PC-3 (cell line): ENCODE measurements at regions not wholly inside any gene's neighbourhood (a gene's known extent, or its start where the extent isn't known, plus 50 kb on each side); places are given as distances from the start of the nearest gene placed in this dataset.
"Not testable (repeated sequence)": the region's sequence is repeated elsewhere in the genome, so short reads cannot be mapped to it uniquely, and the experiment has no call there.

ENCODE experiments used
- ATAC-seq: fragments of 200-7000 bp; cut with Tn5 transposase; 2 replicates; pipeline ENCODE4 v1.9.1; 2020; ENCODE audit warnings: mild to moderate bottlenecking, moderate library complexity
- BruUV-seq: library from RNA; stranded (reverse); fragments of 400-500 nt; replicated peaks from 2 replicates; lab custom pipeline; 2021; lab: Mats Ljungman, UMichigan
- CTCF ChIA-PET: fragments of 300-600 bp; sonication (Branson Sonifier 250); formaldehyde crosslinking; loops from one replicate; lab custom pipeline; 2022; ENCODE audit warnings: antibody characterized with exemption; lab: Charles Lee
- POLR2A ChIA-PET: fragments of 300-600 bp; sonication (Branson Sonifier 250); formaldehyde crosslinking; loops from one replicate; lab custom pipeline; 2022; ENCODE audit warnings: antibody characterized with exemption; ENCODE audit not compliant: unreplicated experiment; lab: Charles Lee
- DNase-seq: peaks from one replicate; pipeline ENCODE4 v3.0.0-alpha.2; 2015
- H2AFZ ChIP-seq: fragments of 300-600 bp; sonication (generic); 2 replicates; pipeline ENCODE4 v1.6.0; 2016; ENCODE audit warnings: antibody characterized with exemption, low read length
- H3F3A ChIP-seq: fragments of 300-600 bp; sonication (generic); one replicate; pipeline ENCODE4 v1.6.0; 2017; ENCODE audit warnings: antibody characterized with exemption, low read length, control low read depth, mild to moderate bottlenecking; ENCODE audit not compliant: unreplicated experiment
- H3K27ac ChIP-seq: fragments of 300-600 bp; sonication (generic); 2 replicates; pipeline ENCODE4 v1.5.1; 2016; ENCODE audit warnings: mild to moderate bottlenecking, low read length
- H3K27me3 ChIP-seq: fragments of 300-600 bp; sonication (generic); 2 replicates; pipeline ENCODE4 v1.6.1; 2016; ENCODE audit warnings: low read length, mixed read lengths
- H3K36me3 ChIP-seq: fragments of 300-600 bp; sonication (generic); 2 replicates; pipeline ENCODE4 v1.6.1; 2016; ENCODE audit warnings: low read depth, mixed run types, low read length, mixed read lengths
- H3K4me1 ChIP-seq: fragments of 300-600 bp; sonication (generic); 2 replicates; pipeline ENCODE4 v1.5.1; 2016; ENCODE audit warnings: low read length; ENCODE audit not compliant: insufficient read depth
- H3K4me2 ChIP-seq: fragments of 300-600 bp; sonication (generic); 2 replicates; pipeline ENCODE4 v1.6.0; 2016; ENCODE audit warnings: low read length
- H3K4me3 ChIP-seq: fragments of 300-600 bp; sonication (generic); 2 replicates; pipeline ENCODE4 v1.5.1; 2016; ENCODE audit warnings: mild to moderate bottlenecking, low read length, mixed read lengths
- H3K79me2 ChIP-seq: fragments of 300-600 bp; sonication (generic); 2 replicates; pipeline ENCODE4 v1.6.1; 2017; ENCODE audit warnings: low read length, mixed read lengths
- H3K9ac ChIP-seq: fragments of 300-600 bp; sonication (generic); 2 replicates; pipeline ENCODE4 v1.6.0; 2016; ENCODE audit warnings: mild to moderate bottlenecking, low read length
- H3K9me2 ChIP-seq: fragments of 300-600 bp; sonication (generic); replicated peaks from 2 replicates; pipeline ENCODE4 v1.6.1; 2016; ENCODE audit warnings: mixed run types, low read length, mixed read lengths
- H3K9me3 ChIP-seq: fragments of 300-600 bp; sonication (generic); 2 replicates; pipeline ENCODE4 v1.6.1; 2016; ENCODE audit warnings: low read length, mixed read lengths
- H4K20me1 ChIP-seq: fragments of 300-600 bp; sonication (generic); 2 replicates; pipeline ENCODE4 v1.6.1; 2016; ENCODE audit warnings: low read length, mixed read lengths
- CTCF ChIP-seq: fragments of 300-600 bp; sonication (generic); conservative IDR thresholded peaks from 2 replicates; pipeline ENCODE4 v1.5.1; 2017; ENCODE audit warnings: antibody characterized with exemption, low read depth, mild to moderate bottlenecking, low read length
- EZH2 ChIP-seq: fragments of 300-600 bp; sonication (generic); IDR thresholded peaks from one replicate; pipeline ENCODE4 v1.6.1; 2017; ENCODE audit warnings: antibody characterized with exemption, mild to moderate bottlenecking, low read length; ENCODE audit not compliant: unreplicated experiment
- EZH2phosphoT487 ChIP-seq: fragments of 300-600 bp; sonication (generic); IDR thresholded peaks from 2 replicates; pipeline ENCODE4 v1.6.1; 2018; ENCODE audit warnings: mild to moderate bottlenecking, antibody characterized with exemption, low read length, borderline replicate concordance
- intact Hi-C: fragments of 100-400 bp; cut with micrococcal nuclease; formaldehyde crosslinking; loops from 2 replicates; pipeline ENCODE4 v1.9.0; 2023

GRCh38 chr13:44312131-44312530 lies 61.5 kb upstream of the SERP2 start:
- DNase-seq (no peak), ATAC-seq (no peak)
- Histone ChIP-seq H3K9me2 (no peaks in the 10 kb centered on the region), H3K27me3 (no peaks in the 10 kb centered on the region), H3K27ac (peak overlapping the region; percentile 100), H3K36me3 (no peaks in the 10 kb centered on the region), H2AFZ (no peak overlapping the region), H3K9me3 (no peaks in the 10 kb centered on the region), H4K20me1 (no peaks in the 10 kb centered on the region), H3K4me3 (no peak overlapping the region), H3K4me2 (peak overlapping the region; percentile 40; the same call in 1 of the 2 replicates), H3K4me1 (peaks cover 73% of the 10 kb centered on the region), H3K79me2 (no peaks in the 10 kb centered on the region), H3K9ac (peak overlapping the region; percentile 99), H3F3A (peaks cover 4% of the 10 kb centered on the region)
- ChIA-PET CTCF (no interaction called here), POLR2A (interaction anchor here (0.6 kb wide), 2 partner anchors 81 to 123 kb away, joined by 5 read pairs; no protein-coding TSS in a partner anchor)
- TF ChIP-seq CTCF (no peak), EZH2 (no peak), EZH2phosphoT487 (no peak)
- no TSS peak for BruUV-seq
- intact Hi-C loops, result no loop called here

- H3K36me3 ChIP-seq, result no peaks in the 10 kb centered on the region
- CTCF ChIA-PET, result no interaction called here
- H3F3A ChIP-seq, result peaks cover 4% of the 10 kb centered on the region
- H3K4me1 ChIP-seq, result peaks cover 72% of the 10 kb centered on the region
- peak overlapping the region; percentile 99 for H3K9ac ChIP-seq
- H3K27me3 ChIP-seq, result no peaks in the 10 kb centered on the region
- DNase-seq (peak; percentile 91), ATAC-seq (peak; percentile 60)
- no peaks in the 10 kb centered on the region for H3K9me3 ChIP-seq
- H3K9me2 ChIP-seq, result no peaks in the 10 kb centered on the region
- peak overlapping the region; percentile 83 for H3K4me2 ChIP-seq
- H3K4me3 ChIP-seq, result peak overlapping the region; percentile 43; the same call in 1 of the 2 replicates
- no peaks in the 10 kb centered on the region for H4K20me1 ChIP-seq
- no peaks in the 10 kb centered on the region for H3K79me2 ChIP-seq
- peak overlapping the region; percentile 100 for H3K27ac ChIP-seq
- intact Hi-C loops, result loop anchor here (1.0 kb wide), 3 partner anchors 12 to 154 kb away; no protein-coding TSS in a partner anchor
- H2AFZ ChIP-seq, result no peak overlapping the region
- no peak for TF ChIP-seq CTCF
- no peak for TF ChIP-seq EZH2
- no peak for TF ChIP-seq EZH2phosphoT487
- BruUV-seq, result TSS peak; percentile 64
- POLR2A ChIA-PET, result interaction anchor here (0.6 kb wide), 2 partner anchors 81 to 122 kb away, joined by 5 read pairs; no protein-coding TSS in a partner anchor
Observed at GRCh38 chr13:44312834-44313551, 60.6 kb upstream of the SERP2 start.

- CTCF ChIA-PET, result no interaction called here
- H2AFZ ChIP-seq, result no peak overlapping the region
- TF ChIP-seq EZH2phosphoT487 (no peak), EZH2 (no peak), CTCF (no peak)
- H3K79me2 ChIP-seq, result no peaks in the 10 kb centered on the region
- H3K4me2 ChIP-seq, result peak overlapping the region; percentile 83
- peaks cover 68% of the 10 kb centered on the region for H3K4me1 ChIP-seq
- H3K9ac ChIP-seq, result peak overlapping the region; percentile 99
- ATAC-seq, result peak; percentile 46
- intact Hi-C loops, result loop anchor here (1.0 kb wide), 3 partner anchors 12 to 154 kb away; no protein-coding TSS in a partner anchor
- H3K27ac ChIP-seq, result peak overlapping the region; percentile 100
- POLR2A ChIA-PET, result interaction anchor here (0.6 kb wide), 1 partner anchor 67 kb away, joined by 4 read pairs; no protein-coding TSS in a partner anchor
- peaks cover 4% of the 10 kb centered on the region for H3F3A ChIP-seq
- no peaks in the 10 kb centered on the region for H3K27me3 ChIP-seq
- no peaks in the 10 kb centered on the region for H4K20me1 ChIP-seq
- DNase-seq, result peak; percentile 86
- H3K36me3 ChIP-seq, result no peaks in the 10 kb centered on the region
- TSS peak; percentile 25 for BruUV-seq
- peak overlapping the region; percentile 43; the same call in 1 of the 2 replicates for H3K4me3 ChIP-seq
- H3K9me2 ChIP-seq, result no peaks in the 10 kb centered on the region
- no peaks in the 10 kb centered on the region for H3K9me3 ChIP-seq
Observed at GRCh38 chr13:44313674-44314073, 60.0 kb upstream of the SERP2 start.

- H3K27me3 ChIP-seq, CTCF ChIA-PET, BruUV-seq, H3K9me2 ChIP-seq, intact Hi-C loops, H3K9me3 ChIP-seq, H4K20me1 ChIP-seq, H3K4me3 ChIP-seq, H3F3A ChIP-seq, DNase-seq, ATAC-seq, H2AFZ ChIP-seq, H3K79me2 ChIP-seq, H3K36me3 ChIP-seq: not testable (repeated sequence)
- POLR2A ChIA-PET, result interaction anchor here (0.6 kb wide), 1 partner anchor 68 kb away, joined by 4 read pairs; no protein-coding TSS in a partner anchor
- peak overlapping the region; percentile 100 for H3K27ac ChIP-seq
- peak overlapping the region; percentile 83; the same call in 1 of the 2 replicates for H3K4me2 ChIP-seq
- peak overlapping the region; percentile 99 for H3K9ac ChIP-seq
- peaks cover 64% of the 10 kb centered on the region for H3K4me1 ChIP-seq
Observed at GRCh38 chr13:44314160-44314559, 59.5 kb upstream of the SERP2 start.
